Neural cell (in vitro differentiated cells): ENCODE measurements at regions not wholly inside any gene's neighbourhood (a gene's known extent, or its start where the extent isn't known, plus 50 kb on each side); places are given as distances from the start of the nearest gene placed in this dataset.
"Not testable (repeated sequence)": the region's sequence is repeated elsewhere in the genome, so short reads cannot be mapped to it uniquely, and the experiment has no call there.

Experiments
- H2AFZ ChIP-seq: fragments of 200-600, 300-800 bp; sonication (generic), shearing (Covaris generic); 2 replicates; pipeline ENCODE4 v1.6.0; 2014; ENCODE audit warnings: low read depth, mild to moderate bottlenecking, antibody characterized with exemption, low read length, moderate library complexity
- H3F3A ChIP-seq: fragments of 200-600 bp; shearing (Covaris generic); 2 replicates; pipeline ENCODE4 v1.6.1; 2016; ENCODE audit warnings: mild to moderate bottlenecking, moderate library complexity, mixed read lengths, antibody characterized with exemption, low read length; ENCODE audit not compliant: insufficient read depth, poor library complexity, severe bottlenecking
- H3K27ac ChIP-seq: fragments of 200-600, 300-800 bp; sonication (generic), shearing (Covaris generic); 2 replicates; pipeline ENCODE4 v1.5.1; 2014; ENCODE audit warnings: mild to moderate bottlenecking, low read length, moderate library complexity
- H3K27me3 ChIP-seq: fragments of 300-800, 200-600 bp; sonication (generic), shearing (Covaris generic); 2 replicates; pipeline ENCODE4 v1.6.0; 2014; ENCODE audit warnings: mild to moderate bottlenecking, low read depth, low read length, moderate library complexity; ENCODE audit not compliant: insufficient read depth
- H3K36me3 ChIP-seq: fragments of 300-800, 200-600 bp; sonication (generic), shearing (Covaris generic); 2 replicates; pipeline ENCODE4 v1.5.1; 2014; ENCODE audit warnings: mild to moderate bottlenecking, antibody characterized with exemption, low read length, moderate library complexity; ENCODE audit not compliant: insufficient read depth
- H3K4me2 ChIP-seq: fragments of 300-800, 200-600 bp; sonication (generic), shearing (Covaris generic); 2 replicates; pipeline ENCODE4 v1.6.0; 2014; ENCODE audit warnings: mild to moderate bottlenecking, low read length
- H3K4me3 ChIP-seq: fragments of 300-800, 200-600 bp; sonication (generic), shearing (Covaris generic); 2 replicates; pipeline ENCODE4 v1.5.1; 2014; ENCODE audit warnings: mild to moderate bottlenecking, low read length, moderate library complexity
- H3K79me2 ChIP-seq: fragments of 200-600 bp; shearing (Covaris generic); replicated peaks from 2 replicates; pipeline ENCODE4 v1.6.0; 2014; ENCODE audit warnings: mild to moderate bottlenecking, low read length, moderate library complexity; ENCODE audit not compliant: insufficient read depth
- H3K9ac ChIP-seq: fragments of 300-800, 200-600 bp; sonication (generic), shearing (Covaris generic); 2 replicates; pipeline ENCODE4 v1.6.1; 2016; ENCODE audit warnings: mild to moderate bottlenecking, low read length, mixed read lengths
- H3K9me2 ChIP-seq: fragments of 200-600 bp; shearing (Covaris generic); 2 replicates; pipeline ENCODE4 v1.6.1; 2016; ENCODE audit warnings: mild to moderate bottlenecking, low read length, mixed read lengths; ENCODE audit not compliant: insufficient read depth
- H3K9me3 ChIP-seq: fragments of 200-600, 300-800 bp; sonication (generic), shearing (Covaris generic); 2 replicates; pipeline ENCODE4 v1.6.1; 2016; ENCODE audit warnings: mild to moderate bottlenecking, mixed run types, low read length, moderate library complexity, mixed read lengths
- H4K20me1 ChIP-seq: fragments of 200-600 bp; shearing (Covaris generic); 2 replicates; pipeline ENCODE4 v1.6.1; 2016; ENCODE audit warnings: mild to moderate bottlenecking, mixed run types; ENCODE audit not compliant: insufficient read depth
- EP300 ChIP-seq: fragments of 450-650 bp; conservative IDR thresholded peaks from 2 replicates; pipeline ENCODE4 v1.6.1; 2014; ENCODE audit warnings: antibody characterized with exemption, mild to moderate bottlenecking, moderate library complexity; ENCODE audit not compliant: poor library complexity, severe bottlenecking
- EZH2 ChIP-seq: fragments of 200-600, 300-800 bp; shearing (Covaris generic), sonication (generic); IDR thresholded peaks from 2 replicates; pipeline ENCODE4 v1.6.1; 2014; ENCODE audit warnings: antibody characterized with exemption, low read length, borderline replicate concordance, mild to moderate bottlenecking; ENCODE audit not compliant: insufficient read depth, poor library complexity, severe bottlenecking
- MXI1 ChIP-seq: fragments of 450-650 bp; conservative IDR thresholded peaks from 2 replicates; pipeline ENCODE4 v1.6.1; 2014; ENCODE audit warnings: antibody characterized with exemption, mild to moderate bottlenecking; ENCODE audit not compliant: poor library complexity, severe bottlenecking
- POLR2AphosphoS5 ChIP-seq: IDR thresholded peaks from 2 replicates; pipeline ENCODE4 v1.6.1; 2012
- RAD21 ChIP-seq: fragments of 450-650 bp; conservative IDR thresholded peaks from 2 replicates; pipeline ENCODE4 v1.6.1; 2014; ENCODE audit warnings: antibody characterized with exemption, mild to moderate bottlenecking, moderate library complexity
- REST ChIP-seq: IDR thresholded peaks from 2 replicates; pipeline ENCODE4 v1.6.1; 2012; ENCODE audit warnings: borderline replicate concordance
- SMC3 ChIP-seq: fragments of 450-650 bp; conservative IDR thresholded peaks from 2 replicates; pipeline ENCODE4 v1.6.1; 2014; ENCODE audit warnings: antibody characterized with exemption, mild to moderate bottlenecking, moderate library complexity; ENCODE audit not compliant: poor library complexity
- TAF1 ChIP-seq: IDR thresholded peaks from 2 replicates; pipeline ENCODE4 v1.6.1; 2012; ENCODE audit warnings: low read depth
- TF ChIP-seq, protein P1 (sequence below): fragments of 450-650 bp; IDR thresholded peaks from 2 replicates; pipeline ENCODE4 v1.5.1; 2014; ENCODE audit warnings: antibody characterized with exemption, mild to moderate bottlenecking, moderate library complexity; ENCODE audit not compliant: poor library complexity, severe bottlenecking

DNA sequence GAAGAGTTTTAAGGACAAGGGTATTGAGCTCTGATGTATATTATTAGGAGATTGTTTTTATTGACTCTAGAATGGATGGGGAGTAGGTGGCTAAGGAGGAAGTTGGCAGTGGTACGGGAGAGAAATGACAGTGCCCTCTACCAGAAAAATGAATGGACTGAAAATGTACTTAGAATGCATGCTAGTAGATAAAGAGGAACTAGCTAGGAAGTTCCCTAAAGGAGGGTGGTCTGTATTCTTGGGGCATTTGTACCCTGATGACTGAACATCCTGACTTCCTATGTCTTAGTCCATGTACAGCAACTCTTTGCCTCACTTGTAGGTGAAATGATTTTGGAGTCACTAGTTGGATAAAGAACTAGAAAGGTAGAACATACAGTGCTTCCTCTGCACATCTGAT is 581.5 kb upstream of the RBFOX1 start:
- TF ChIP-seq EZH2 (no peak), EP300 (no peak), TAF1 (no peak), REST (no peak), RAD21 (no peak), SMC3 (no peak), MXI1 (no peak), POLR2AphosphoS5 (no peak)
- TF ChIP-seq, protein P1, sequence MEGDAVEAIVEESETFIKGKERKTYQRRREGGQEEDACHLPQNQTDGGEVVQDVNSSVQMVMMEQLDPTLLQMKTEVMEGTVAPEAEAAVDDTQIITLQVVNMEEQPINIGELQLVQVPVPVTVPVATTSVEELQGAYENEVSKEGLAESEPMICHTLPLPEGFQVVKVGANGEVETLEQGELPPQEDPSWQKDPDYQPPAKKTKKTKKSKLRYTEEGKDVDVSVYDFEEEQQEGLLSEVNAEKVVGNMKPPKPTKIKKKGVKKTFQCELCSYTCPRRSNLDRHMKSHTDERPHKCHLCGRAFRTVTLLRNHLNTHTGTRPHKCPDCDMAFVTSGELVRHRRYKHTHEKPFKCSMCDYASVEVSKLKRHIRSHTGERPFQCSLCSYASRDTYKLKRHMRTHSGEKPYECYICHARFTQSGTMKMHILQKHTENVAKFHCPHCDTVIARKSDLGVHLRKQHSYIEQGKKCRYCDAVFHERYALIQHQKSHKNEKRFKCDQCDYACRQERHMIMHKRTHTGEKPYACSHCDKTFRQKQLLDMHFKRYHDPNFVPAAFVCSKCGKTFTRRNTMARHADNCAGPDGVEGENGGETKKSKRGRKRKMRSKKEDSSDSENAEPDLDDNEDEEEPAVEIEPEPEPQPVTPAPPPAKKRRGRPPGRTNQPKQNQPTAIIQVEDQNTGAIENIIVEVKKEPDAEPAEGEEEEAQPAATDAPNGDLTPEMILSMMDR, result no peak
- H3F3A ChIP-seq, result no peaks in the 10 kb centered on the region
- no peak overlapping the region for H3K9ac ChIP-seq
- H3K27ac ChIP-seq, result no peak overlapping the region
- H3K9me3 ChIP-seq, result no peaks in the 10 kb centered on the region
- no peak overlapping the region for H3K4me2 ChIP-seq
- H3K36me3 ChIP-seq, result no peaks in the 10 kb centered on the region
- no peaks in the 10 kb centered on the region for H3K79me2 ChIP-seq
- H2AFZ ChIP-seq, result no peak overlapping the region
- H3K27me3 ChIP-seq, result no peaks in the 10 kb centered on the region
- no peaks in the 10 kb centered on the region for H4K20me1 ChIP-seq
- H3K9me2 ChIP-seq, result no peaks in the 10 kb centered on the region
- no peak overlapping the region for H3K4me3 ChIP-seq

DNA sequence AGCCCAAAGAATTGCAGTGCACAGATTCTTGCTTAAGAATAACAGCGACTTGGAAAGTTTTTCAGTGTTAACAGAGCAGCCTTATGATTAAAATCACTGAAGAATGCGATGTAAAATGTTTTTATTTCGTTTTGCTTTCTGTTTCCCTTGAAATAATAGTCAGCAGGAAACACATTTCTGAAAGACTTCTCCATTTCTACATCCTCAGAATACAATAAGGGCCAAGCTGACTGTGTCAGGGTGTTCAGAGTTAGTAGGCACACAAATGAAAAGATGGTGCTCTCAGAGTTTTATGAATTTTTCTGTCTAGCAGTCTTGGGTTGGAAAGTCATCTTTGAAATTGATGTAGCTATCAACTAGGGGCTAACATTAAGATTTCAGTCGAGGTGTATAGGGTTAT is 582.9 kb upstream of the RBFOX1 start:
- Histone ChIP-seq H3K36me3 (no peaks in the 10 kb centered on the region), H3K9ac (no peak overlapping the region), H3K27me3 (no peaks in the 10 kb centered on the region), H3K4me2 (no peak overlapping the region), H3K9me2 (no peaks in the 10 kb centered on the region), H3K4me3 (no peak overlapping the region), H2AFZ (no peak overlapping the region), H3K79me2 (no peaks in the 10 kb centered on the region), H3F3A (no peaks in the 10 kb centered on the region), H3K9me3 (no peaks in the 10 kb centered on the region), H3K27ac (no peak overlapping the region), H4K20me1 (no peaks in the 10 kb centered on the region)
- TF ChIP-seq, protein P1, result no peak

DNA sequence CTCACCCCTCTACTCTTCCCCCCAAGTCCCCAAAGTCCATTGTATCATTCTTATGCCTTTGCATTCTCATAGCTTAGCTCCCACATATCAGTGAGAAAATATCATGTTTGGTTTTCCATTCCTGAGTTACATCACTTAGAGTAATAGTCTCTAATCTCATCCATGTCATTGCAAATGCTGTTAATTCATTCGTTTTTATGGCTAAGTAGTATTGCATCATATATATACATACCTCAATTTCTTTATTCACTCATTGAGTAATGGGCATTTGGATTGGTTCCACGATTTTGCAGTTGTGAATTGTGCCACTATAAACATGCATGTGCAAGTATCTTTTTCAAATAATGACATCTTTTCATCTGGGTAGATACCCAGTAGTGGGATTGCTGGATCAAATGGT is 596.3 kb upstream of the RBFOX1 start:
- H3K9ac ChIP-seq, H3K79me2 ChIP-seq, H4K20me1 ChIP-seq, H3K4me3 ChIP-seq, H3K27me3 ChIP-seq, H3K36me3 ChIP-seq, H3K4me2 ChIP-seq, H3K27ac ChIP-seq, H3F3A ChIP-seq, H3K9me3 ChIP-seq, H3K9me2 ChIP-seq, H2AFZ ChIP-seq: not testable (repeated sequence)
